ENCODE measurements at regions not wholly inside any gene's neighbourhood (a gene's known extent, or its start where the extent isn't known, plus 50 kb on each side); places are given as distances from the start of the nearest gene placed in this dataset.

GRCh38 chr4:148774134-148774533, 331.9 kb upstream of the NR3C2 start:
- Histone ChIP-seq H2AFZ (ENCODE audit: insufficient read depth, low read length, poor library complexity) (no peak overlapping the region), H3K79me2 (ENCODE audit: control insufficient read depth, insufficient read depth, low read length, poor library complexity) (no peaks in the 10 kb centered on the region), H3K4me2 (ENCODE audit: low read length) (no peak overlapping the region), H3K4ac (ENCODE audit: low read depth, low read length) (no peak overlapping the region), H3K9me3 (ENCODE audit: insufficient read depth, low read depth, low read length) (no peaks in the 10 kb centered on the region), H3K36me3 (ENCODE audit: control insufficient read depth in 1 of 2, insufficient read depth in 2 of 2, low read length in 2 of 2) (no peaks in the 10 kb centered on the region), H2BK120ac (ENCODE audit: insufficient read depth, low read length, poor library complexity) (no peak overlapping the region), H3K27ac (ENCODE audit: low read depth, low read length) (no peak overlapping the region), H3K4me3 (ENCODE audit: low read depth, low read length) (no peak overlapping the region), H3K9ac (ENCODE audit: low read length) (no peak overlapping the region), H3K27me3 (ENCODE audit: insufficient read depth, low read length) (no peaks in the 10 kb centered on the region), H3K18ac (ENCODE audit: low read length) (no peak overlapping the region), H4K12ac (ENCODE audit: low read depth, low read length) (no peak overlapping the region), H4K8ac (ENCODE audit: low read depth, low read length) (no peak overlapping the region), H3K14ac (ENCODE audit: low read length) (no peak overlapping the region), H2BK5ac (ENCODE audit: low read depth, low read length, poor library complexity) (no peak overlapping the region), H2AK5ac (ENCODE audit: low read length) (no peak overlapping the region), H3K23ac (ENCODE audit: low read length) (no peak overlapping the region), H3K79me1 (ENCODE audit: low read length) (no peaks in the 10 kb centered on the region), H3K4me1 (ENCODE audit: control insufficient read depth in 1 of 2, insufficient read depth in 2 of 2, low read length in 2 of 2) (no peaks in the 10 kb centered on the region), H2BK12ac (ENCODE audit: low read length) (no peak overlapping the region), H4K91ac (ENCODE audit: low read depth, low read length) (no peak overlapping the region)
- DNase-seq: no peak
- WGBS (ENCODE audit: extremely low coverage, insufficient coverage, insufficient read length): no CpG with 5 or more reads among the region's 3 CpGs

DNA sequence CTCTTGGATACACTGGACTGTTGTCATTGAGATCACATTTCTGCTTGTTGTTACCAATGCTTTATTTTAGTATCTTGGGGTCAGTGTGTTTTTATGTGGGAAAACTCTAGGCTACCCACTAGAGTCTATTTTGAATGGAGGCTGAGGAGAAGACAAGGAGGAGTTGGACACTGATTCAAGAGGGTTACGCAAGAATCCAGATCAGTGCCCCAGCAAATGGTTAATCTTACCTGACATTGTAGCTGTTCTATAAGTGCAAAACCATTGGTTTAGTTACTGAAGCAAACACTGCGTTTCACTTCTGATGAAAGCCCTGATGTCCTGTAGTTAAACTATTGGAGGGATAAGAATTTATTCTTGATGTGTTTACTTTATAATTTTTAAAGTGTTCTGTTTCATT, 331.1 kb upstream of the NR3C2 start:
- no peak for DNase-seq
- no peak overlapping the region for H2BK12ac ChIP-seq (ENCODE audit: low read length)
- H2BK120ac ChIP-seq (ENCODE audit: insufficient read depth, low read length, poor library complexity): no peak overlapping the region
- H3K36me3 ChIP-seq (ENCODE audit: control insufficient read depth in 1 of 2, insufficient read depth in 2 of 2, low read length in 2 of 2): no peaks in the 10 kb centered on the region
- no peak overlapping the region for H3K4me2 ChIP-seq (ENCODE audit: low read length)
- H3K79me2 ChIP-seq (ENCODE audit: control insufficient read depth, insufficient read depth, low read length, poor library complexity): no peaks in the 10 kb centered on the region
- no peaks in the 10 kb centered on the region for H3K79me1 ChIP-seq (ENCODE audit: low read length)
- H3K9ac ChIP-seq (ENCODE audit: low read length): no peak overlapping the region
- H3K4ac ChIP-seq (ENCODE audit: low read depth, low read length): no peak overlapping the region
- no CpG with 5 or more reads among the region's 2 CpGs for WGBS (ENCODE audit: extremely low coverage, insufficient coverage, insufficient read length)
- H3K4me3 ChIP-seq (ENCODE audit: low read depth, low read length): no peak overlapping the region
- H3K23ac ChIP-seq (ENCODE audit: low read length): no peak overlapping the region
- H3K27me3 ChIP-seq (ENCODE audit: insufficient read depth, low read length): no peaks in the 10 kb centered on the region
- no peak overlapping the region for H2AFZ ChIP-seq (ENCODE audit: insufficient read depth, low read length, poor library complexity)
- H4K8ac ChIP-seq (ENCODE audit: low read depth, low read length): no peak overlapping the region
- no peaks in the 10 kb centered on the region for H3K9me3 ChIP-seq (ENCODE audit: insufficient read depth, low read depth, low read length)
- H3K27ac ChIP-seq (ENCODE audit: low read depth, low read length): no peak overlapping the region
- no peak overlapping the region for H2AK5ac ChIP-seq (ENCODE audit: low read length)
- no peak overlapping the region for H3K14ac ChIP-seq (ENCODE audit: low read length)
- no peak overlapping the region for H2BK5ac ChIP-seq (ENCODE audit: low read depth, low read length, poor library complexity)
- no peak overlapping the region for H4K91ac ChIP-seq (ENCODE audit: low read depth, low read length)
- H4K12ac ChIP-seq (ENCODE audit: low read depth, low read length): no peak overlapping the region
- H3K4me1 ChIP-seq (ENCODE audit: control insufficient read depth in 1 of 2, insufficient read depth in 2 of 2, low read length in 2 of 2): no peaks in the 10 kb centered on the region
- no peak overlapping the region for H3K18ac ChIP-seq (ENCODE audit: low read length)

- no peak overlapping the region for H3K27ac ChIP-seq (ENCODE audit: low read depth, low read length)
- H3K9me3 ChIP-seq (ENCODE audit: insufficient read depth, low read depth, low read length): no peaks in the 10 kb centered on the region
- no peak overlapping the region for H3K4me2 ChIP-seq (ENCODE audit: low read length)
- no peak overlapping the region for H4K12ac ChIP-seq (ENCODE audit: low read depth, low read length)
- no peak overlapping the region for H2BK12ac ChIP-seq (ENCODE audit: low read length)
- H3K18ac ChIP-seq (ENCODE audit: low read length): no peak overlapping the region
- no peak overlapping the region for H3K23ac ChIP-seq (ENCODE audit: low read length)
- H4K91ac ChIP-seq (ENCODE audit: low read depth, low read length): no peak overlapping the region
- H3K79me2 ChIP-seq (ENCODE audit: control insufficient read depth, insufficient read depth, low read length, poor library complexity): no peaks in the 10 kb centered on the region
- no peak overlapping the region for H2BK120ac ChIP-seq (ENCODE audit: insufficient read depth, low read length, poor library complexity)
- no peak overlapping the region for H2AK5ac ChIP-seq (ENCODE audit: low read length)
- H2AFZ ChIP-seq (ENCODE audit: insufficient read depth, low read length, poor library complexity): no peak overlapping the region
- no peak overlapping the region for H4K8ac ChIP-seq (ENCODE audit: low read depth, low read length)
- no peak overlapping the region for H3K9ac ChIP-seq (ENCODE audit: low read length)
- no peaks in the 10 kb centered on the region for H3K79me1 ChIP-seq (ENCODE audit: low read length)
- H3K4ac ChIP-seq (ENCODE audit: low read depth, low read length): no peak overlapping the region
- no peak overlapping the region for H3K4me3 ChIP-seq (ENCODE audit: low read depth, low read length)
- H3K4me1 ChIP-seq (ENCODE audit: control insufficient read depth in 1 of 2, insufficient read depth in 2 of 2, low read length in 2 of 2): no peaks in the 10 kb centered on the region
- no peak for DNase-seq
- H3K14ac ChIP-seq (ENCODE audit: low read length): no peak overlapping the region
- no peak overlapping the region for H2BK5ac ChIP-seq (ENCODE audit: low read depth, low read length, poor library complexity)
- H3K27me3 ChIP-seq (ENCODE audit: insufficient read depth, low read length): no peaks in the 10 kb centered on the region
- no peaks in the 10 kb centered on the region for H3K36me3 ChIP-seq (ENCODE audit: control insufficient read depth in 1 of 2, insufficient read depth in 2 of 2, low read length in 2 of 2)
Measured at GRCh38 chr4:148770848-148771247, 328.6 kb upstream of the NR3C2 start.

- no peak overlapping the region for H3K18ac ChIP-seq (ENCODE audit: low read length)
Measured at GRCh38 chr4:148770377-148770776, 328.2 kb upstream of the NR3C2 start.

DNA sequence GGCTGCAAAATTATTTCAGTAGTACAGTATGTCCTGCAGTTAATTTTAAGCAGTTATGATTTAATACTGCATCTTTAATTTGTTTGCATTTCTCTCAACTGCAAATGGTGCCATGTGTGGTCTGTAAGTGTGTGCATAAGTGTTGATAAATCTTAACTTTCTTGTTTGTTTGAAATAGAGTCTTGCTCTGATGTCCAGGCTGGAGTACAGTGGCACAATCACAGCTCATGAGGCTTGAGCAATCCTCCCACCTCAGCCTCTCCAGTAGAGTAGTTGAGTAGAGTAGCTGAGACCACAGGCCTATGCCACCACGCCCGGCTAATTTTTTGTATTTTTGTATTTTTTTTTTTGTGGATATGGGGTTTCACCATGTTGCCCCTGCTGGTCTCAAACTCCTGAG, 322.5 kb upstream of the NR3C2 start:
- no peak overlapping the region for H3K14ac ChIP-seq (ENCODE audit: low read length)
- H3K27ac ChIP-seq (ENCODE audit: low read depth, low read length): no peak overlapping the region
- no peak overlapping the region for H3K23ac ChIP-seq (ENCODE audit: low read length)
- no peak overlapping the region for H3K4ac ChIP-seq (ENCODE audit: low read depth, low read length)
- H3K4me2 ChIP-seq (ENCODE audit: low read length): no peak overlapping the region
- H4K12ac ChIP-seq (ENCODE audit: low read depth, low read length): no peak overlapping the region
- no peak overlapping the region for H2AFZ ChIP-seq (ENCODE audit: insufficient read depth, low read length, poor library complexity)
- H2BK5ac ChIP-seq (ENCODE audit: low read depth, low read length, poor library complexity): no peak overlapping the region
- no peak overlapping the region for H2BK12ac ChIP-seq (ENCODE audit: low read length)
- H4K91ac ChIP-seq (ENCODE audit: low read depth, low read length): no peak overlapping the region
- no peak overlapping the region for H2AK5ac ChIP-seq (ENCODE audit: low read length)
- H3K18ac ChIP-seq (ENCODE audit: low read length): no peak overlapping the region
- H3K79me2 ChIP-seq (ENCODE audit: control insufficient read depth, insufficient read depth, low read length, poor library complexity): no peaks in the 10 kb centered on the region
- H3K4me3 ChIP-seq (ENCODE audit: low read depth, low read length): no peak overlapping the region
- H3K27me3 ChIP-seq (ENCODE audit: insufficient read depth, low read length): no peaks in the 10 kb centered on the region
- no peak overlapping the region for H2BK120ac ChIP-seq (ENCODE audit: insufficient read depth, low read length, poor library complexity)
- H3K9ac ChIP-seq (ENCODE audit: low read length): no peak overlapping the region
- no peaks in the 10 kb centered on the region for H3K9me3 ChIP-seq (ENCODE audit: insufficient read depth, low read depth, low read length)
- H3K79me1 ChIP-seq (ENCODE audit: low read length): no peaks in the 10 kb centered on the region
- DNase-seq: no peak
- no peaks in the 10 kb centered on the region for H3K4me1 ChIP-seq (ENCODE audit: control insufficient read depth in 1 of 2, insufficient read depth in 2 of 2, low read length in 2 of 2)
- no CpG with 5 or more reads among the region's 2 CpGs for WGBS (ENCODE audit: extremely low coverage, insufficient coverage, insufficient read length)
- no peaks in the 10 kb centered on the region for H3K36me3 ChIP-seq (ENCODE audit: control insufficient read depth in 1 of 2, insufficient read depth in 2 of 2, low read length in 2 of 2)
- H4K8ac ChIP-seq (ENCODE audit: low read depth, low read length): no peak overlapping the region

More at GRCh38 chr4:148770377-148770776, 328.2 kb upstream of the NR3C2 start:
- no peaks in the 10 kb centered on the region for H3K27me3 ChIP-seq (ENCODE audit: insufficient read depth, low read length)
- no peak overlapping the region for H3K27ac ChIP-seq (ENCODE audit: low read depth, low read length)
- H4K12ac ChIP-seq (ENCODE audit: low read depth, low read length): no peak overlapping the region
- H3K4me1 ChIP-seq (ENCODE audit: control insufficient read depth in 1 of 2, insufficient read depth in 2 of 2, low read length in 2 of 2): no peaks in the 10 kb centered on the region
- no peak overlapping the region for H2BK5ac ChIP-seq (ENCODE audit: low read depth, low read length, poor library complexity)
- H3K4ac ChIP-seq (ENCODE audit: low read depth, low read length): no peak overlapping the region
- no peak overlapping the region for H2AK5ac ChIP-seq (ENCODE audit: low read length)
- no peak overlapping the region for H2BK12ac ChIP-seq (ENCODE audit: low read length)
- no peaks in the 10 kb centered on the region for H3K36me3 ChIP-seq (ENCODE audit: control insufficient read depth in 1 of 2, insufficient read depth in 2 of 2, low read length in 2 of 2)
- H3K9me3 ChIP-seq (ENCODE audit: insufficient read depth, low read depth, low read length): no peaks in the 10 kb centered on the region
- H3K14ac ChIP-seq (ENCODE audit: low read length): no peak overlapping the region
- H3K9ac ChIP-seq (ENCODE audit: low read length): no peak overlapping the region
- H3K4me2 ChIP-seq (ENCODE audit: low read length): no peak overlapping the region
- no peak for DNase-seq
- H3K23ac ChIP-seq (ENCODE audit: low read length): no peak overlapping the region
- H2BK120ac ChIP-seq (ENCODE audit: insufficient read depth, low read length, poor library complexity): no peak overlapping the region
- no peak overlapping the region for H4K8ac ChIP-seq (ENCODE audit: low read depth, low read length)
- H3K79me1 ChIP-seq (ENCODE audit: low read length): no peaks in the 10 kb centered on the region
- H2AFZ ChIP-seq (ENCODE audit: insufficient read depth, low read length, poor library complexity): no peak overlapping the region
- no peak overlapping the region for H4K91ac ChIP-seq (ENCODE audit: low read depth, low read length)
- no peak overlapping the region for H3K4me3 ChIP-seq (ENCODE audit: low read depth, low read length)
- H3K79me2 ChIP-seq (ENCODE audit: control insufficient read depth, insufficient read depth, low read length, poor library complexity): no peaks in the 10 kb centered on the region

All from trophoblast cell (in vitro differentiated cells and primary cell).